ENCODE measurements at regions not wholly inside any gene's neighbourhood (a gene's known extent, or its start where the extent isn't known, plus 50 kb on each side); places are given as distances from the start of the nearest gene placed in this dataset.

DNA sequence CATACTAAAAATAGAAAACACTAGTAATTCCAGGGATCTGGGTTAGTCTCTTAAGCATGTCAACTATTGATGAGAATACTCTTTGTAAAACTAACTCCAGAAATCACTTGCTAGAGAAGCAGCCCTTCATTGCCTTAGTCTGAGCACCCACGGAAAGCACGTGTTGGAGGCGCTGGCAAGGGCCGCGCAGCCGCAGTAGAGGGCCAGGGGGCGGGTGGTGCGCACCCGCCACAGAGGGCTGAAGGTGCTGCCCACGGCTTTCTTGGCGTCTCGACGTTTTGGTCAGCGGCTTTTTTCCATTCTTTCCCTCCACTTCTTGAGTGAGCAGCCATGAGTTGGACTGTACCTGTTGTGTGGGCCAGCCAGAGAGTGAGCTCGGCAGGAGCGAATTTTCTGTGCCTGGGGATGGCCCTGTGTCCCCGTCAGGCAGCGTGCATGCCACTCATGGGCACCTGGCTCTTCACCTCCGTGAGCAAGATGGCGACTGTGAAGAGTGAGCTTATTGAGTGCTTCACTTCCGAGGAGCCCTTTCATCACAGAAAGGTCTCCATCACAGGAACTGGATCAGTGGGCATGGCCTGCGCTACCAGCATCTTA lies 68.4 kb upstream of the PPM1H start:
- Mint-ChIP-seq H3K4me3 (no peak overlapping the region), H3K36me3 (no peaks in the 10 kb centered on the region), H3K9me3 (no peaks in the 10 kb centered on the region), H3K4me1 (peaks cover 23% of the 10 kb centered on the region), H3K27me3 (ENCODE audit: low read depth) (no peaks in the 10 kb centered on the region; the same call in 1 of the 2 replicates), H3K27ac (no peak overlapping the region)
- CTCF ChIA-PET = no interaction called here
- DNase-seq (ENCODE audit: low spot score) = no peak
- ATAC-seq = no peak
- POLR2A ChIA-PET = no interaction called here
- TF ChIP-seq, protein P1, sequence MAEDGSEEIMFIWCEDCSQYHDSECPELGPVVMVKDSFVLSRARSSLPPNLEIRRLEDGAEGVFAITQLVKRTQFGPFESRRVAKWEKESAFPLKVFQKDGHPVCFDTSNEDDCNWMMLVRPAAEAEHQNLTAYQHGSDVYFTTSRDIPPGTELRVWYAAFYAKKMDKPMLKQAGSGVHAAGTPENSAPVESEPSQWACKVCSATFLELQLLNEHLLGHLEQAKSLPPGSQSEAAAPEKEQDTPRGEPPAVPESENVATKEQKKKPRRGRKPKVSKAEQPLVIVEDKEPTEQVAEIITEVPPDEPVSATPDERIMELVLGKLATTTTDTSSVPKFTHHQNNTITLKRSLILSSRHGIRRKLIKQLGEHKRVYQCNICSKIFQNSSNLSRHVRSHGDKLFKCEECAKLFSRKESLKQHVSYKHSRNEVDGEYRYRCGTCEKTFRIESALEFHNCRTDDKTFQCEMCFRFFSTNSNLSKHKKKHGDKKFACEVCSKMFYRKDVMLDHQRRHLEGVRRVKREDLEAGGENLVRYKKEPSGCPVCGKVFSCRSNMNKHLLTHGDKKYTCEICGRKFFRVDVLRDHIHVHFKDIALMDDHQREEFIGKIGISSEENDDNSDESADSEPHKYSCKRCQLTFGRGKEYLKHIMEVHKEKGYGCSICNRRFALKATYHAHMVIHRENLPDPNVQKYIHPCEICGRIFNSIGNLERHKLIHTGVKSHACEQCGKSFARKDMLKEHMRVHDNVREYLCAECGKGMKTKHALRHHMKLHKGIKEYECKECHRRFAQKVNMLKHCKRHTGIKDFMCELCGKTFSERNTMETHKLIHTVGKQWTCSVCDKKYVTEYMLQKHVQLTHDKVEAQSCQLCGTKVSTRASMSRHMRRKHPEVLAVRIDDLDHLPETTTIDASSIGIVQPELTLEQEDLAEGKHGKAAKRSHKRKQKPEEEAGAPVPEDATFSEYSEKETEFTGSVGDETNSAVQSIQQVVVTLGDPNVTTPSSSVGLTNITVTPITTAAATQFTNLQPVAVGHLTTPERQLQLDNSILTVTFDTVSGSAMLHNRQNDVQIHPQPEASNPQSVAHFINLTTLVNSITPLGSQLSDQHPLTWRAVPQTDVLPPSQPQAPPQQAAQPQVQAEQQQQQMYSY (CRISPR knock-in tag; IDR thresholded peaks at IDR 0.05) = no peak
- no peak for TF ChIP-seq NFYB (CRISPR knock-in tag; conservative IDR thresholded peaks at IDR 0.05; ENCODE audit: low read depth)
- TF ChIP-seq, protein P2, sequence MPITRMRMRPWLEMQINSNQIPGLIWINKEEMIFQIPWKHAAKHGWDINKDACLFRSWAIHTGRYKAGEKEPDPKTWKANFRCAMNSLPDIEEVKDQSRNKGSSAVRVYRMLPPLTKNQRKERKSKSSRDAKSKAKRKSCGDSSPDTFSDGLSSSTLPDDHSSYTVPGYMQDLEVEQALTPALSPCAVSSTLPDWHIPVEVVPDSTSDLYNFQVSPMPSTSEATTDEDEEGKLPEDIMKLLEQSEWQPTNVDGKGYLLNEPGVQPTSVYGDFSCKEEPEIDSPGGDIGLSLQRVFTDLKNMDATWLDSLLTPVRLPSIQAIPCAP (CRISPR knock-in tag; IDR thresholded peaks at IDR 0.05) = no peak
- TF ChIP-seq, protein P3, sequence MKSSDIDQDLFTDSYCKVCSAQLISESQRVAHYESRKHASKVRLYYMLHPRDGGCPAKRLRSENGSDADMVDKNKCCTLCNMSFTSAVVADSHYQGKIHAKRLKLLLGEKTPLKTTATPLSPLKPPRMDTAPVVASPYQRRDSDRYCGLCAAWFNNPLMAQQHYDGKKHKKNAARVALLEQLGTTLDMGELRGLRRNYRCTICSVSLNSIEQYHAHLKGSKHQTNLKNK (CRISPR knock-in tag; IDR thresholded peaks at IDR 0.05) = no peak
- TF ChIP-seq SMAD4 (CRISPR knock-in tag; IDR thresholded peaks at IDR 0.05) = no peak
- no peak for TF ChIP-seq JUN (CRISPR knock-in tag; IDR thresholded peaks at IDR 0.05)
- no peak for TF ChIP-seq GABPB1 (CRISPR knock-in tag; IDR thresholded peaks at IDR 0.05)
- TF ChIP-seq SOX15 (CRISPR knock-in tag; IDR thresholded peaks at IDR 0.05) = no peak
- TF ChIP-seq, protein P4, sequence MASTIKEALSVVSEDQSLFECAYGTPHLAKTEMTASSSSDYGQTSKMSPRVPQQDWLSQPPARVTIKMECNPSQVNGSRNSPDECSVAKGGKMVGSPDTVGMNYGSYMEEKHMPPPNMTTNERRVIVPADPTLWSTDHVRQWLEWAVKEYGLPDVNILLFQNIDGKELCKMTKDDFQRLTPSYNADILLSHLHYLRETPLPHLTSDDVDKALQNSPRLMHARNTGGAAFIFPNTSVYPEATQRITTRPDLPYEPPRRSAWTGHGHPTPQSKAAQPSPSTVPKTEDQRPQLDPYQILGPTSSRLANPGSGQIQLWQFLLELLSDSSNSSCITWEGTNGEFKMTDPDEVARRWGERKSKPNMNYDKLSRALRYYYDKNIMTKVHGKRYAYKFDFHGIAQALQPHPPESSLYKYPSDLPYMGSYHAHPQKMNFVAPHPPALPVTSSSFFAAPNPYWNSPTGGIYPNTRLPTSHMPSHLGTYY (CRISPR knock-in tag; IDR thresholded peaks at IDR 0.05) = no peak
- TF ChIP-seq RELA (CRISPR knock-in tag; IDR thresholded peaks at IDR 0.05; ENCODE audit: borderline replicate concordance) = no peak
- TF ChIP-seq, protein P5, sequence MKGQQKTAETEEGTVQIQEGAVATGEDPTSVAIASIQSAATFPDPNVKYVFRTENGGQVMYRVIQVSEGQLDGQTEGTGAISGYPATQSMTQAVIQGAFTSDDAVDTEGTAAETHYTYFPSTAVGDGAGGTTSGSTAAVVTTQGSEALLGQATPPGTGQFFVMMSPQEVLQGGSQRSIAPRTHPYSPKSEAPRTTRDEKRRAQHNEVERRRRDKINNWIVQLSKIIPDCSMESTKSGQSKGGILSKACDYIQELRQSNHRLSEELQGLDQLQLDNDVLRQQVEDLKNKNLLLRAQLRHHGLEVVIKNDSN (CRISPR knock-in tag; IDR thresholded peaks at IDR 0.05) = no peak
- TF ChIP-seq, protein P6, sequence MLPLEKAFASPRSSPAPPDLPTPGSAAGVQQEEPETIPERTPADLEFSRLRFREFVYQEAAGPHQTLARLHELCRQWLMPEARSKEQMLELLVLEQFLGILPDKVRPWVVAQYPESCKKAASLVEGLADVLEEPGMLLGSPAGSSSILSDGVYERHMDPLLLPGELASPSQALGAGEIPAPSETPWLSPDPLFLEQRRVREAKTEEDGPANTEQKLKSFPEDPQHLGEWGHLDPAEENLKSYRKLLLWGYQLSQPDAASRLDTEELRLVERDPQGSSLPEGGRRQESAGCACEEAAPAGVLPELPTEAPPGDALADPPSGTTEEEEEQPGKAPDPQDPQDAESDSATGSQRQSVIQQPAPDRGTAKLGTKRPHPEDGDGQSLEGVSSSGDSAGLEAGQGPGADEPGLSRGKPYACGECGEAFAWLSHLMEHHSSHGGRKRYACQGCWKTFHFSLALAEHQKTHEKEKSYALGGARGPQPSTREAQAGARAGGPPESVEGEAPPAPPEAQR (CRISPR knock-in tag; IDR thresholded peaks at IDR 0.05) = no peak
- TF ChIP-seq, protein P7, sequence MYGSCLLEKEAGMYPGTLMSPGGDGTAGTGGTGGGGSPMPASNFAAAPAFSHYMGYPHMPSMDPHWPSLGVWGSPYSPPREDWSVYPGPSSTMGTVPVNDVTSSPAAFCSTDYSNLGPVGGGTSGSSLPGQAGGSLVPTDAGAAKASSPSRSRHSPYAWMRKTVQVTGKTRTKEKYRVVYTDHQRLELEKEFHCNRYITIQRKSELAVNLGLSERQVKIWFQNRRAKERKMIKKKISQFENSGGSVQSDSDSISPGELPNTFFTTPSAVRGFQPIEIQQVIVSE (CRISPR knock-in tag; IDR thresholded peaks at IDR 0.05; ENCODE audit: borderline replicate concordance) = no peak
- TF ChIP-seq ZNF138 (CRISPR knock-in tag; conservative IDR thresholded peaks at IDR 0.05) = no peak
- TF ChIP-seq, protein P8, sequence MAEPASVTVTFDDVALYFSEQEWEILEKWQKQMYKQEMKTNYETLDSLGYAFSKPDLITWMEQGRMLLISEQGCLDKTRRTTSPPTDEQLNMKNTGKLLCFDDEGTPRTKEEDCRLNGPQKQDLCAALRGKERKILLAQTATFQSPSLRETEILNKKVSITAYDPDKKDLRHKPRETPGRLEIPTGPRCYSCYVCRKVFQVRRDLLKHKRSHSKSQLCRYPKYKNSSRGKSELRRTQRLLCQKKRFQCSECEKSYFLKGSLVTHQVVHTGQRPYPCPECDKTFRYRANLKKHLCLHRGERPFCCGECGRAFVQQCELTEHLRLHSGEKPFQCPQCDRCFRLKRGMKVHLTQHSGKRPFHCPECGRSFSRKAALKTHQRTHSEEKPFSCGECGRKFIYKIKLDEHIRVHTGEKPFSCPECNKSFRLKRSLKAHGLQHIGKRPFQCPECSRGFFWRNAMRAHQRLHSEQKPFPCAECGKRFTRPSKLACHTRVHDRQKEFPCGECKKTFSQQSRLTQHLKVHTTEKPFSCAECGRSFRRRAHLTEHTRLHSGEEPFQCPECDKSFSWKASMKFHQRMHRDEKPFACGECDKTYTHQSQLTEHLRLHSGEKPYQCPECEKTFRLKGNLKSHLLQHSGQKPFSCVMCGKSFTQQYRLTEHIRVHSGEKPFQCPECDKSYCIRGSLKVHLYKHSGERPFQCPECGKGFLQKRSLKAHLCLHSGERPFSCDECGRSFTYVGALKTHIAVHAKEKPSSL (CRISPR knock-in tag; conservative IDR thresholded peaks at IDR 0.05) = no peak
- TF ChIP-seq, protein P9, sequence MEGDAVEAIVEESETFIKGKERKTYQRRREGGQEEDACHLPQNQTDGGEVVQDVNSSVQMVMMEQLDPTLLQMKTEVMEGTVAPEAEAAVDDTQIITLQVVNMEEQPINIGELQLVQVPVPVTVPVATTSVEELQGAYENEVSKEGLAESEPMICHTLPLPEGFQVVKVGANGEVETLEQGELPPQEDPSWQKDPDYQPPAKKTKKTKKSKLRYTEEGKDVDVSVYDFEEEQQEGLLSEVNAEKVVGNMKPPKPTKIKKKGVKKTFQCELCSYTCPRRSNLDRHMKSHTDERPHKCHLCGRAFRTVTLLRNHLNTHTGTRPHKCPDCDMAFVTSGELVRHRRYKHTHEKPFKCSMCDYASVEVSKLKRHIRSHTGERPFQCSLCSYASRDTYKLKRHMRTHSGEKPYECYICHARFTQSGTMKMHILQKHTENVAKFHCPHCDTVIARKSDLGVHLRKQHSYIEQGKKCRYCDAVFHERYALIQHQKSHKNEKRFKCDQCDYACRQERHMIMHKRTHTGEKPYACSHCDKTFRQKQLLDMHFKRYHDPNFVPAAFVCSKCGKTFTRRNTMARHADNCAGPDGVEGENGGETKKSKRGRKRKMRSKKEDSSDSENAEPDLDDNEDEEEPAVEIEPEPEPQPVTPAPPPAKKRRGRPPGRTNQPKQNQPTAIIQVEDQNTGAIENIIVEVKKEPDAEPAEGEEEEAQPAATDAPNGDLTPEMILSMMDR (IDR thresholded peaks at IDR 0.05) = no peak
- TF ChIP-seq, protein P10, sequence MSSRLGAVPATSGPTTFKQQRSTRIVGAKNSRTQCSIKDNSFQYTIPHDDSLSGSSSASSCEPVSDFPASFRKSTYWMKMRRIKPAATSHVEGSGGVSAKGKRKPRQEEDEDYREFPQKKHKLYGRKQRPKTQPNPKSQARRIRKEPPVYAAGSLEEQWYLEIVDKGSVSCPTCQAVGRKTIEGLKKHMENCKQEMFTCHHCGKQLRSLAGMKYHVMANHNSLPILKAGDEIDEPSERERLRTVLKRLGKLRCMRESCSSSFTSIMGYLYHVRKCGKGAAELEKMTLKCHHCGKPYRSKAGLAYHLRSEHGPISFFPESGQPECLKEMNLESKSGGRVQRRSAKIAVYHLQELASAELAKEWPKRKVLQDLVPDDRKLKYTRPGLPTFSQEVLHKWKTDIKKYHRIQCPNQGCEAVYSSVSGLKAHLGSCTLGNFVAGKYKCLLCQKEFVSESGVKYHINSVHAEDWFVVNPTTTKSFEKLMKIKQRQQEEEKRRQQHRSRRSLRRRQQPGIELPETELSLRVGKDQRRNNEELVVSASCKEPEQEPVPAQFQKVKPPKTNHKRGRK (CRISPR knock-in tag; IDR thresholded peaks at IDR 0.05; ENCODE audit: borderline replicate concordance) = no peak
- TF ChIP-seq, protein P11, sequence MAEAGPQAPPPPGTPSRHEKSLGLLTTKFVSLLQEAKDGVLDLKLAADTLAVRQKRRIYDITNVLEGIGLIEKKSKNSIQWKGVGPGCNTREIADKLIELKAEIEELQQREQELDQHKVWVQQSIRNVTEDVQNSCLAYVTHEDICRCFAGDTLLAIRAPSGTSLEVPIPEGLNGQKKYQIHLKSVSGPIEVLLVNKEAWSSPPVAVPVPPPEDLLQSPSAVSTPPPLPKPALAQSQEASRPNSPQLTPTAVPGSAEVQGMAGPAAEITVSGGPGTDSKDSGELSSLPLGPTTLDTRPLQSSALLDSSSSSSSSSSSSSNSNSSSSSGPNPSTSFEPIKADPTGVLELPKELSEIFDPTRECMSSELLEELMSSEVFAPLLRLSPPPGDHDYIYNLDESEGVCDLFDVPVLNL (CRISPR knock-in tag; IDR thresholded peaks at IDR 0.05; ENCODE audit: borderline replicate concordance, low read depth) = no peak
- no peak for TF ChIP-seq NR2C2 (CRISPR knock-in tag; IDR thresholded peaks at IDR 0.05)
